Stomach (tissue), 4 donors: ENCODE measurements at regions not wholly inside any gene's neighbourhood (a gene's known extent, or its start where the extent isn't known, plus 50 kb on each side); places are given as distances from the start of the nearest gene placed in this dataset.

ENCODE experiments used
- EP300 ChIP-seq: sonication (generic); formaldehyde crosslinking; IDR thresholded peaks from one replicate; pipeline ENCODE4 v1.6.1; 2017; ENCODE audit warnings: antibody characterized with exemption
- POLR2A ChIP-seq, 4 donors: fragments of 450-650 bp; IDR thresholded peaks; one replicate each; pipeline ENCODE4 v1.6.1; 2016; ENCODE audit warnings: antibody characterized with exemption in 4 of 4, control low read depth in 2 of 4, mild to moderate bottlenecking in 1 of 4, moderate library complexity in 1 of 4
- POLR2AphosphoS5 ChIP-seq, 3 donors: sonication (generic); formaldehyde crosslinking; IDR thresholded peaks; one replicate each; pipeline ENCODE4 v1.6.1; 2016; ENCODE audit warnings: antibody characterized with exemption in 3 of 3
- TF ChIP-seq, protein P1 (sequence below), 7 experiments: fragments of 450-650 bp in 4 of 7; fragments of 200-600 bp in 3 of 7; sonication (generic) in 3 of 7; IDR thresholded peaks; one replicate each; pipeline ENCODE4 v1.5.1; 2016 to 2019; ENCODE audit warnings: antibody characterized with exemption in 7 of 7, control low read depth in 2 of 7, mild to moderate bottlenecking in 1 of 7

- no peak for TF ChIP-seq POLR2A (IDR thresholded peaks at IDR 0.05)
- TF ChIP-seq, protein P1, sequence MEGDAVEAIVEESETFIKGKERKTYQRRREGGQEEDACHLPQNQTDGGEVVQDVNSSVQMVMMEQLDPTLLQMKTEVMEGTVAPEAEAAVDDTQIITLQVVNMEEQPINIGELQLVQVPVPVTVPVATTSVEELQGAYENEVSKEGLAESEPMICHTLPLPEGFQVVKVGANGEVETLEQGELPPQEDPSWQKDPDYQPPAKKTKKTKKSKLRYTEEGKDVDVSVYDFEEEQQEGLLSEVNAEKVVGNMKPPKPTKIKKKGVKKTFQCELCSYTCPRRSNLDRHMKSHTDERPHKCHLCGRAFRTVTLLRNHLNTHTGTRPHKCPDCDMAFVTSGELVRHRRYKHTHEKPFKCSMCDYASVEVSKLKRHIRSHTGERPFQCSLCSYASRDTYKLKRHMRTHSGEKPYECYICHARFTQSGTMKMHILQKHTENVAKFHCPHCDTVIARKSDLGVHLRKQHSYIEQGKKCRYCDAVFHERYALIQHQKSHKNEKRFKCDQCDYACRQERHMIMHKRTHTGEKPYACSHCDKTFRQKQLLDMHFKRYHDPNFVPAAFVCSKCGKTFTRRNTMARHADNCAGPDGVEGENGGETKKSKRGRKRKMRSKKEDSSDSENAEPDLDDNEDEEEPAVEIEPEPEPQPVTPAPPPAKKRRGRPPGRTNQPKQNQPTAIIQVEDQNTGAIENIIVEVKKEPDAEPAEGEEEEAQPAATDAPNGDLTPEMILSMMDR (IDR thresholded peaks at IDR 0.05), result no peak
- TF ChIP-seq EP300, result no peak
- no peak for TF ChIP-seq POLR2AphosphoS5 (IDR thresholded peaks at IDR 0.05)
Measured at GRCh38 chr5:77873239-77873638, 97.1 kb upstream of the TBCA start.
